ENCODE measurements at regions not wholly inside any gene's neighbourhood (a gene's known extent, or its start where the extent isn't known, plus 50 kb on each side); places are given as distances from the start of the nearest gene placed in this dataset.

- TF ChIP-seq CTCF (IDR thresholded peaks at IDR 0.05) (no peak), POLR2A (IDR thresholded peaks at IDR 0.05) (no peak)
Measured at GRCh38 chr22:48507595-48508350, 1319.9 kb downstream of the BRD1 start.

All from esophagus squamous epithelium (tissue), 4 donors.